Limb (tissue), 2 donors: ENCODE measurements at regions not wholly inside any gene's neighbourhood (a gene's known extent, or its start where the extent isn't known, plus 50 kb on each side); places are given as distances from the start of the nearest gene placed in this dataset.
"Not testable (repeated sequence)": the region's sequence is repeated elsewhere in the genome, so short reads cannot be mapped to it uniquely, and the experiment has no call there.

Experiments
- DNase-seq, 2 donors: peaks; one replicate each; pipeline ENCODE4 v3.0.0-alpha.2; 2016; ENCODE audit errors: extremely low spot score in 2 of 2

- DNase-seq, result no peak
Observed at GRCh38 chr21:28877318-28877884, 115.3 kb downstream of the LTN1 start.

GRCh38 chr21:28875078-28875477 is 117.6 kb downstream of the LTN1 start:
- no peak for DNase-seq

- no peak for DNase-seq
Observed at GRCh38 chr21:28872218-28872617, 120.5 kb downstream of the LTN1 start.

GRCh38 chr21:28871388-28872010 is 121.2 kb downstream of the LTN1 start:
- no peak for DNase-seq

GRCh38 chr21:28867401-28867800 is 125.3 kb downstream of the LTN1 start:
- DNase-seq, result no peak

- DNase-seq, result no peak
Observed at GRCh38 chr21:28865488-28866186, 127.0 kb downstream of the LTN1 start.

- DNase-seq, result no peak
Observed at GRCh38 chr21:28858424-28858823, 134.3 kb downstream of the LTN1 start.

GRCh38 chr21:28857752-28858151 is 134.9 kb downstream of the LTN1 start:
- DNase-seq, result no peak

- no peak for DNase-seq
Observed at GRCh38 chr21:28856588-28857250, 136.0 kb downstream of the LTN1 start.

GRCh38 chr21:28852706-28853105 is 140.0 kb downstream of the LTN1 start:
- DNase-seq, result no peak

- DNase-seq, result no peak
Observed at GRCh38 chr21:28851645-28852044, 141.0 kb downstream of the LTN1 start.

GRCh38 chr21:28839237-28839636 is 153.4 kb downstream of the LTN1 start:
- not testable (repeated sequence) for DNase-seq

GRCh38 chr21:28837426-28837825 is 155.3 kb downstream of the LTN1 start:
- not testable (repeated sequence) for DNase-seq

- DNase-seq, result not testable (repeated sequence)
Observed at GRCh38 chr21:28836588-28836987, 156.1 kb downstream of the LTN1 start.

GRCh38 chr21:28834335-28835238 is 158.1 kb downstream of the LTN1 start:
- no peak for DNase-seq

GRCh38 chr21:28833609-28834008 is 159.1 kb downstream of the LTN1 start:
- no peak for DNase-seq

GRCh38 chr21:28833182-28833581 is 159.5 kb downstream of the LTN1 start:
- no peak for DNase-seq

- DNase-seq, result no peak
Observed at GRCh38 chr21:28832715-28833061, 160.0 kb downstream of the LTN1 start.

GRCh38 chr21:28832013-28832714 is 160.5 kb downstream of the LTN1 start:
- DNase-seq, result no peak

- DNase-seq, result no peak
Observed at GRCh38 chr21:28828981-28829380, 163.7 kb downstream of the LTN1 start.

GRCh38 chr21:28828021-28828420 is 164.7 kb downstream of the LTN1 start:
- no peak for DNase-seq
